ENCODE measurements at regions not wholly inside any gene's neighbourhood (a gene's known extent, or its start where the extent isn't known, plus 50 kb on each side); places are given as distances from the start of the nearest gene placed in this dataset.

- no peaks in the 10 kb centered on the region for H3K9me1 ChIP-seq (replicated peaks; ENCODE audit: control insufficient read depth, extremely low read depth, insufficient read depth, low read length)
- no peaks in the 10 kb centered on the region for H3K4me1 ChIP-seq (ENCODE audit: control insufficient read depth, extremely low read depth, insufficient read depth, low read length)
- H3K9me3 ChIP-seq (replicated peaks; ENCODE audit: control insufficient read depth, insufficient read depth, low read length), result peaks cover 2% of the 10 kb centered on the region
- no peak overlapping the region for H2AFZ ChIP-seq (ENCODE audit: low read depth, low read length)
- CTCF ChIA-PET, result no interaction called here
- no peak overlapping the region for H3K4me3 ChIP-seq (replicated peaks in 1 of 3; ENCODE audit: insufficient read depth in 1 of 3, low read depth in 1 of 3, low read length in 3 of 3)
- no peaks in the 10 kb centered on the region for H3K36me3 ChIP-seq (ENCODE audit: control insufficient read depth in 2 of 2, extremely low read depth in 1 of 2, insufficient read depth in 2 of 2, low read length in 2 of 2)
- dilution Hi-C loops (cut with MboI; ENCODE audit: extremely low pct_ligation_motif_present, low sequenced_read_pairs), result no loop called here
- no peak overlapping the region for H3K27ac ChIP-seq (ENCODE audit: insufficient read depth, low read depth, low read length)
- no peak for FAIRE-seq
- H3K9ac ChIP-seq (replicated peaks; ENCODE audit: extremely low read depth, insufficient read depth, low read length), result no peak overlapping the region
- POLR2A ChIA-PET, result no interaction called here
- H4K20me1 ChIP-seq (replicated peaks; ENCODE audit: control insufficient read depth, extremely low read depth, insufficient read depth, low read length), result no peaks in the 10 kb centered on the region
- TF ChIP-seq FOS (IDR thresholded peaks at IDR 0.05; ENCODE audit: borderline replicate concordance, insufficient read depth, low read length), result no peak
- no peak for TF ChIP-seq CTCF (IDR thresholded peaks at IDR 0.05; ENCODE audit: extremely low read depth in 1 of 2, insufficient read depth in 1 of 2, low read depth in 1 of 2, low read length in 2 of 2)
- no peak for TF ChIP-seq MYC (IDR thresholded peaks at IDR 0.05; ENCODE audit: low read depth, low read length)
- BruUV-seq (replicated peaks), result no TSS peak
- no peaks in the 10 kb centered on the region for H3K27me3 ChIP-seq (ENCODE audit: control insufficient read depth in 2 of 2, insufficient read depth in 2 of 2, low read length in 2 of 2)
- intact Hi-C loops (cut with micrococcal nuclease), result no loop called here
- no peaks in the 10 kb centered on the region for H3K79me2 ChIP-seq (ENCODE audit: control insufficient read depth, insufficient read depth, low read length)
- H3K4me2 ChIP-seq (ENCODE audit: insufficient read depth, low read length), result no peak overlapping the region
- DNase-seq (ENCODE audit: low read depth, low spot score), result no peak
These were observed 61.6 kb upstream of the MAF start for GRCh38 chr16:79662122-79662521.

DNA sequence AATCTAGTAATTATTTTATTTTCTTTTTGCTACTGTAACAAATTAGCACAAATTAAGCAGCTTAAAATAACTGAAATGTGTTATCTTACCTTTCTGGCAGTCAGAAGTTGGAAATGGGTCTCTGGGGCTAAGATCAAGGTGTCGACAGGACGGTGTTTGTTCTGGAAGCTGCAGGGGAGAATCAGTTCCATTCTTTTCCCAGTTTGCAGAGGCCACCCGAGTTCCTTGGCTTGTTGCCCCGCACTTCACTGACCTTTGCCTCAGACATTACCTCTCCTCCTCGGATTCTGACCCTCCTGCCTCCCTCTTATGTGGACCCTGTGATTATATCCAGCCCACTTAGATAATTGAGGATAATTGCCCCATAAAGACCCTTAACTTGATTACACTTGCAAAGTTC is 61.0 kb upstream of the MAF start:
- no peak overlapping the region for H3K4me2 ChIP-seq (ENCODE audit: insufficient read depth, low read length)
- no peaks in the 10 kb centered on the region for H3K9me1 ChIP-seq (replicated peaks; ENCODE audit: control insufficient read depth, extremely low read depth, insufficient read depth, low read length)
- no peaks in the 10 kb centered on the region for H3K27me3 ChIP-seq (ENCODE audit: control insufficient read depth in 2 of 2, insufficient read depth in 2 of 2, low read length in 2 of 2)
- DNase-seq (ENCODE audit: low read depth, low spot score) (no peak), FAIRE-seq (no peak)
- intact Hi-C loops (cut with micrococcal nuclease) (no loop called here), dilution Hi-C loops (cut with MboI; ENCODE audit: extremely low pct_ligation_motif_present, low sequenced_read_pairs) (no loop called here)
- H3K9ac ChIP-seq (replicated peaks; ENCODE audit: extremely low read depth, insufficient read depth, low read length), result no peak overlapping the region
- no peaks in the 10 kb centered on the region for H3K4me1 ChIP-seq (ENCODE audit: control insufficient read depth, extremely low read depth, insufficient read depth, low read length)
- peaks cover 2% of the 10 kb centered on the region for H3K9me3 ChIP-seq (replicated peaks; ENCODE audit: control insufficient read depth, insufficient read depth, low read length)
- no peaks in the 10 kb centered on the region for H3K79me2 ChIP-seq (ENCODE audit: control insufficient read depth, insufficient read depth, low read length)
- H2AFZ ChIP-seq (ENCODE audit: low read depth, low read length), result no peak overlapping the region
- H3K4me3 ChIP-seq (replicated peaks in 1 of 3; ENCODE audit: insufficient read depth in 1 of 3, low read depth in 1 of 3, low read length in 3 of 3), result no peak overlapping the region
- no peaks in the 10 kb centered on the region for H3K36me3 ChIP-seq (ENCODE audit: control insufficient read depth in 2 of 2, extremely low read depth in 1 of 2, insufficient read depth in 2 of 2, low read length in 2 of 2)
- TF ChIP-seq GATA2 (IDR thresholded peaks at IDR 0.05; ENCODE audit: insufficient read depth, insufficient read length, low read depth, low read length), result no peak
- no peak for TF ChIP-seq POLR2AphosphoS5 (IDR thresholded peaks at IDR 0.05; ENCODE audit: insufficient read depth, low read depth, low read length)
- TF ChIP-seq CTCF (IDR thresholded peaks at IDR 0.05; ENCODE audit: extremely low read depth in 1 of 2, insufficient read depth in 1 of 2, low read depth in 1 of 2, low read length in 2 of 2), result no peak
- TF ChIP-seq POLR2A (IDR thresholded peaks at IDR 0.05; ENCODE audit: low read depth, low read length), result no peak
- no peak for TF ChIP-seq EZH2 (IDR thresholded peaks at IDR 0.05; ENCODE audit: borderline replicate concordance, low read depth, low read length, severe bottlenecking)
- no peak for TF ChIP-seq JUN (IDR thresholded peaks at IDR 0.05; ENCODE audit: borderline replicate concordance, insufficient read depth, insufficient read length, low read depth)
- TF ChIP-seq MYC (IDR thresholded peaks at IDR 0.05; ENCODE audit: low read depth, low read length), result no peak
- TF ChIP-seq, protein P1, sequence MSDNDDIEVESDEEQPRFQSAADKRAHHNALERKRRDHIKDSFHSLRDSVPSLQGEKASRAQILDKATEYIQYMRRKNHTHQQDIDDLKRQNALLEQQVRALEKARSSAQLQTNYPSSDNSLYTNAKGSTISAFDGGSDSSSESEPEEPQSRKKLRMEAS (IDR thresholded peaks at IDR 0.05; ENCODE audit: insufficient read depth, insufficient read length), result no peak
- no peak for TF ChIP-seq FOS (IDR thresholded peaks at IDR 0.05; ENCODE audit: borderline replicate concordance, insufficient read depth, low read length)
- no TSS peak for BruUV-seq (replicated peaks)
- no peaks in the 10 kb centered on the region for H4K20me1 ChIP-seq (replicated peaks; ENCODE audit: control insufficient read depth, extremely low read depth, insufficient read depth, low read length)
- ChIA-PET POLR2A (no interaction called here), CTCF (no interaction called here)
- no peak overlapping the region for H3K27ac ChIP-seq (ENCODE audit: insufficient read depth, low read depth, low read length)

Data from endothelial cell of umbilical vein (primary cell).